ENCODE measurements at regions not wholly inside any gene's neighbourhood (a gene's known extent, or its start where the extent isn't known, plus 50 kb on each side); places are given as distances from the start of the nearest gene placed in this dataset.

DNA sequence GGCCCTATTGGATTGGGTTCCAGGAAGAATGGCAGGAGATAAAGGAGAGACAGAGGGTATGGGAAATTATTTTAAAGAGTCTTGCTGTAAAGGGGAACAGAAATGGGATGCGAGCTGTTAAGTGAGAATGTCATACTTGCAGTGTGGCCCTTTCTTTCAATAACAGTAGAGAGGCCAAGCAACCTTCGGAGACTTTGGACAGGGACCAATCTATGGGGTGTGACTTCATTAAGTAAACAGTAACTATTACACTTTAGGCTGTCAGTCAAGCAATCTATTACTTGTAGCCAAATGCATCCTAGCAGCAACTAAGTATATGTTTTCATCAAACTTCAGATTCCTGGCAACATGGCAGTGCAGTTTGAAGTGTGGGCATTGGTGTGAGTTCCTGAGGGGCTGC, 376.2 kb upstream of the LARGE1 start:
- Histone ChIP-seq H3K36me3 (no peaks in the 10 kb centered on the region), H3K4me3 (no peak overlapping the region), H3K27ac (no peak overlapping the region), H3K27me3 (replicated peaks in 1 of 7) (no peaks in the 10 kb centered on the region), H3K4me1 (no peaks in the 10 kb centered on the region), H3K9me3 (no peaks in the 10 kb centered on the region)
- no peak for DNase-seq
- WGBS, 5 donors = 78 to 95% (median 82%) methylated on average over 2 of the region's 2 CpGs
- intact Hi-C loops (cut with DNase I; ENCODE audit: low total_unique reads) = no loop called here
- TF ChIP-seq POLR2A (IDR thresholded peaks at IDR 0.05) = no peak
- TF ChIP-seq POLR2AphosphoS5 (IDR thresholded peaks at IDR 0.05) = no peak
- no peak for TF ChIP-seq CTCF (IDR thresholded peaks at IDR 0.05 in 8 of 11, conservative IDR thresholded peaks at IDR 0.05 in 3 of 11)

GRCh38 chr22:34297536-34298120, 377.4 kb upstream of the LARGE1 start:
- no peaks in the 10 kb centered on the region for H3K9me3 ChIP-seq
- no peaks in the 10 kb centered on the region for H3K4me1 ChIP-seq
- 83 to 97% (median 92%) methylated on average over 1 of the region's 1 CpG for WGBS, 5 donors
- H3K36me3 ChIP-seq = no peaks in the 10 kb centered on the region
- no peak overlapping the region for H3K27ac ChIP-seq
- no peaks in the 10 kb centered on the region for H3K27me3 ChIP-seq (replicated peaks in 1 of 7)
- DNase-seq = no peak
- no peak overlapping the region for H3K4me3 ChIP-seq
- intact Hi-C loops (cut with DNase I; ENCODE audit: low total_unique reads) = no loop called here
- TF ChIP-seq POLR2AphosphoS5 (IDR thresholded peaks at IDR 0.05) (no peak), CTCF (IDR thresholded peaks at IDR 0.05 in 8 of 11, conservative IDR thresholded peaks at IDR 0.05 in 3 of 11) (no peak), POLR2A (IDR thresholded peaks at IDR 0.05) (no peak)

GRCh38 chr22:34299496-34299895, 379.2 kb upstream of the LARGE1 start:
- intact Hi-C loops (cut with DNase I; ENCODE audit: low total_unique reads) = no loop called here
- H3K36me3 ChIP-seq = no peaks in the 10 kb centered on the region
- no peak for DNase-seq
- no peak overlapping the region for H3K4me3 ChIP-seq
- TF ChIP-seq POLR2A (IDR thresholded peaks at IDR 0.05) (no peak), POLR2AphosphoS5 (IDR thresholded peaks at IDR 0.05) (no peak), CTCF (IDR thresholded peaks at IDR 0.05 in 8 of 11, conservative IDR thresholded peaks at IDR 0.05 in 3 of 11) (no peak)
- 82 to 96% (median 90%) methylated on average over 1 of the region's 1 CpG for WGBS, 5 donors
- H3K27ac ChIP-seq = no peak overlapping the region
- no peaks in the 10 kb centered on the region for H3K27me3 ChIP-seq (replicated peaks in 1 of 7)
- H3K9me3 ChIP-seq = no peaks in the 10 kb centered on the region
- no peaks in the 10 kb centered on the region for H3K4me1 ChIP-seq

DNA sequence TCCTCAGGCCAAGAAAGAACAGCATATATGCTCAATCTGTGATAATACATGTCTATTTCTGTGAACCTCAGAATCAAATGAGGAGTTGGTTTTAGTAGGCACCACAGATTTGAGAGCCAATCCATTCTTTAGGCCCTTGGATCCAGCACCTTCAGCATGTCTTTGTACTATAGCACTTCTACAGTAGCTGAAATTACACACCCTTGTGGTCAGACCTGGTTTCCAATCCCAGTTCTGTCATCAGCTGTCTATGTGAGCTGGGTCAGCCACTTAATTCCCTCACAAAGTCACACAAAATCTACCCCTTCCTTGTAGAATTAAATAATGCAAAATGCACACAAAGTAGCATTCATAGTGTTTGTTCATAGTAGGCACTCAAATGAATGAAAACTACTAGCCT, 381.3 kb upstream of the LARGE1 start:
- intact Hi-C loops (cut with DNase I; ENCODE audit: low total_unique reads) = no loop called here
- H3K36me3 ChIP-seq = no peaks in the 10 kb centered on the region
- no peak overlapping the region for H3K4me3 ChIP-seq
- TF ChIP-seq POLR2AphosphoS5 (IDR thresholded peaks at IDR 0.05) (no peak), POLR2A (IDR thresholded peaks at IDR 0.05) (no peak), CTCF (IDR thresholded peaks at IDR 0.05 in 8 of 11, conservative IDR thresholded peaks at IDR 0.05 in 3 of 11) (no peak)
- DNase-seq = no peak
- no peaks in the 10 kb centered on the region for H3K4me1 ChIP-seq
- no peak overlapping the region for H3K27ac ChIP-seq
- H3K27me3 ChIP-seq (replicated peaks in 1 of 7) = no peaks in the 10 kb centered on the region
- H3K9me3 ChIP-seq = peaks cover 0 to 8% (median 0%) of the 10 kb centered on the region in 8 donors

All from spleen (tissue), 11 donors.